HPDE6-E6E7 (cell line): ENCODE measurements at regions not wholly inside any gene's neighbourhood (a gene's known extent, or its start where the extent isn't known, plus 50 kb on each side); places are given as distances from the start of the nearest gene placed in this dataset.

Source experiments
- DNase-seq: peaks from one replicate; pipeline ENCODE4 v3.0.0; 2011; ENCODE audit warnings: missing footprints; ENCODE audit errors: extremely low spot score

DNA sequence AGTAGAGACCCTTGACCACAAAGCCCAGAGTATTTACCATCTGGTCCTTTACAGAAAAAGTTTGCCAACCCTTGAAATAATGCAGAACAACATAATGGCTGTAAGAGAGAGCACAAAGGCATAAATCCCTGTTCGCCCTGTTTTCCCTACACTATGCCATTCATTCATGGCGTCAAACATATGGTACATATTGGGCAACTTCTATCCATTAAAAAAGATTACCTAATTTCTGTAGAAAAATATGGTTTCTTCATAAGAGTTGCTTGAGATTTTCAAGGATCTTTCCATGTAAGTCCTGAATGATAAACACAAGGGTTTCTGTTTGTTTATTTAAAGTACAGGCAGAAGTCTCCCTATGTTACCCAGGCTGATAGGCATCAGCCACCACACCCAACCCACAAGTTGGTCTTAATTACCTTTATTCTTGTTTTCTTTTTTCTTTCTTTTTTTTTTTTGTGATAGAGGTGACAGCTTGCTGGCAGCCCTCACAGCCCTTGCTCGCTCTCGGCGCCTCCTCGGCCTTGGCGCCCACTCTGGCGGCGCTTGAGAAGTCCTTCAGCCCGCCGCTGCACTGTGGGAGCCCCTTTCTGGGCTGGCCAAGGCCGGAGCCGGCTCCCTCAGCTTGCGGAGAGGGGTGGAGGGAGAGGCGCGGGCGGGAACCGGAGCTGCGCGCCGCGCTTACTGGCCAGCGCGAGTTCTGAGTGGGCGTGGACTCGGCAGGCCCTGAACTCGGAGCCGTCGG is 68.3 kb upstream of the NR5A2 start:
- no peak for DNase-seq

DNA sequence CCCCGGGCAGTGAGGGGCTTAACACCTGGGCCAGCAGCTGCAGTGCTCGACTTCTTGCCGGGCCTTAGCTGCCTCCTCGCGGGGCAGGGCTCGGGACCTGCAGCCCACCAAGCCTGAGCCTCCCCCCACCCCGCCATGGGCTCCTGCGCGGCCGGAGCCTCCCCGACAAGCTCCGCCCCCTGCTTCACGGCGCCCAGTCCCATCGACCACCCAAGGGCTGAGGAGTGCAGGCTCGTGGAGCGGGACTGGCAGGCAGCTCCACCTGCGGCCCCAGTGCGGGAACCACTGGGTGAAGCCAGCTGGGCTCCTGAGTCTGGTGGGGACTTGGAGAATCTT is 67.8 kb upstream of the NR5A2 start:
- no peak for DNase-seq

DNA sequence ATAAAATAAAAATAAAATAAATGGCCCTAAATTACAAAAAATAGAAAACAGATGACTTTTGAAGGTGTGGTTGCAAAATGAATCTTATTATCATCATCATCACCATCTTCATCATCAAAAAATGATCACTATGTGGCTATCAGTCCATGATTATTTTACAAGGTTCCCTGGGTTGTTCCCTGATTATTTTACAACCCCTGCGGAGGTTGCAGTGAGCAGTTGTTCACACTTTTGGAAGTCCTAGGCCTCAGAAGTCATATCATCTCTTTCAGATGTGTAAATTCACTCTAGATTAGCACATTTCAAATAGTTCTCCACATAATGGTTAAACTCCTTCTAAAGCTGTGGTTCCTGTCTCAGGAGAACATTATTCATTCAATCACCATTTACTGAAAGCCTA is 57.4 kb upstream of the NR5A2 start:
- no peak for DNase-seq

DNA sequence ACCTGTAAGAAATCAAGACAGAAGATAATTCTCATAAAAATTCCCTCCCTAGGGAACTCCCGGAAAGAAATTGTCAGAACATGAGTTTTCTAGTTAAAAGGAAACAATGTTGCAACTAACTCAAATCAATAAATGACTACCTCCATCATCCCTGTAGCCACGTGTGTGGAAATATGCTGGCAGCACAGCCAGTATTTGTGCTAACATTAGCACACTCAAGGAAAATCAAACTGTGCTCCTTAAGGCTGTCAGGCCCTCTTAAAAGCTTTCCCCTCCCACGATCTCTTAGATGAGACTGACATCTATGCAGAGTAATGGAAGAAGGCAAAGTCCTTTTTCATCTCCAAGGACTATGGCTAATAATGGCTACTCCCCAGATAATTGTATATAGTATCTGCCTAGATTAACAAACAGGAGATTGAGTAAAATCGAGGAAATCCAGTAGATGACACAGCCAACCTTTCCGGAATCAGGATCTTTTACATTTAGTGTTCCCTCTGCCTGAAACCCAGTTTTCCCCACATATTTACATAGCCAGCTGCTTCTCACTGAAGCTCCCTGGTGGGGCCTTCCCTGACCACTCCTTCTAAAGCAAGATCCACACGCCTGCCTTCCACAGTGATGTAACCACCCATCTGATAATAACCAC is 50.9 kb upstream of the NR5A2 start:
- no peak for DNase-seq
